BE2C (cell line): ENCODE measurements at regions not wholly inside any gene's neighbourhood (a gene's known extent, or its start where the extent isn't known, plus 50 kb on each side); places are given as distances from the start of the nearest gene placed in this dataset.

ENCODE experiments used
- DNase-seq: peaks from one replicate; pipeline ENCODE4 v3.0.0-alpha.2; 2020
- H3K27me3 ChIP-seq: fragments of 250-450 bp; sonication (Bioruptor Pico); 2 replicates; pipeline ENCODE4 v1.5.1; 2020; ENCODE audit warnings: mild to moderate bottlenecking
- H3K36me3 ChIP-seq: fragments of 250-450 bp; sonication (Bioruptor Pico); 2 replicates; pipeline ENCODE4 v1.5.1; 2020; ENCODE audit warnings: mild to moderate bottlenecking
- H3K4me1 ChIP-seq: fragments of 250-450 bp; sonication (Bioruptor Pico); 2 replicates; pipeline ENCODE4 v1.5.1; 2020
- H3K4me3 ChIP-seq: 2 replicates; pipeline ENCODE4 v1.5.1; 2011; ENCODE audit warnings: low read depth, low read length
- H3K9me3 ChIP-seq: fragments of 250-450 bp; sonication (Bioruptor Pico); 2 replicates; pipeline ENCODE4 v1.5.1; 2020
- TF ChIP-seq, protein P1 (sequence below): IDR thresholded peaks from 2 replicates; pipeline ENCODE4 v1.5.1; 2012; ENCODE audit warnings: mild to moderate bottlenecking, low read depth, low read length

DNA sequence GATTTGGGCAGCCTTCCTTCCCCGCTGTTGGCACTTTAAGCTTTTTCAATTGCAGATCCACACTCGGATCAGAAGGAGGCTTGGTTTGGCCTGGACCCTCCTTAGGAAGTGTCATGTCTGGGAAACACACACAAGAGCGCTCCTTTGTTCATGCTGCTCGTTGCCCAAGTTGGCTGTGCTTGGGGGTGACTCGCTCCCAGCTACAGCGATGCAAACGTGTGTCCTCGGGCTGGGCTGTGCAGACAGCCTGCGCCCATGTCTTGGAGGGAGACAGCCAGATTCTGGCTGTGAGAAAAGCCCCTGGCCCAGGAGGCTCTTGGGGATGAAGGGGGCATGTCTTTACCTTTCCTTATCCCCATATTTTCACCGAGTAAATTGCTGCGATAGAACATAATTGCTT, 665.6 kb upstream of the EEF2KMT start:
- no peak for DNase-seq
- H3K9me3 ChIP-seq: no peaks in the 10 kb centered on the region
- no peaks in the 10 kb centered on the region for H3K36me3 ChIP-seq
- no peaks in the 10 kb centered on the region for H3K4me1 ChIP-seq
- H3K4me3 ChIP-seq: no peak overlapping the region
- TF ChIP-seq, protein P1, sequence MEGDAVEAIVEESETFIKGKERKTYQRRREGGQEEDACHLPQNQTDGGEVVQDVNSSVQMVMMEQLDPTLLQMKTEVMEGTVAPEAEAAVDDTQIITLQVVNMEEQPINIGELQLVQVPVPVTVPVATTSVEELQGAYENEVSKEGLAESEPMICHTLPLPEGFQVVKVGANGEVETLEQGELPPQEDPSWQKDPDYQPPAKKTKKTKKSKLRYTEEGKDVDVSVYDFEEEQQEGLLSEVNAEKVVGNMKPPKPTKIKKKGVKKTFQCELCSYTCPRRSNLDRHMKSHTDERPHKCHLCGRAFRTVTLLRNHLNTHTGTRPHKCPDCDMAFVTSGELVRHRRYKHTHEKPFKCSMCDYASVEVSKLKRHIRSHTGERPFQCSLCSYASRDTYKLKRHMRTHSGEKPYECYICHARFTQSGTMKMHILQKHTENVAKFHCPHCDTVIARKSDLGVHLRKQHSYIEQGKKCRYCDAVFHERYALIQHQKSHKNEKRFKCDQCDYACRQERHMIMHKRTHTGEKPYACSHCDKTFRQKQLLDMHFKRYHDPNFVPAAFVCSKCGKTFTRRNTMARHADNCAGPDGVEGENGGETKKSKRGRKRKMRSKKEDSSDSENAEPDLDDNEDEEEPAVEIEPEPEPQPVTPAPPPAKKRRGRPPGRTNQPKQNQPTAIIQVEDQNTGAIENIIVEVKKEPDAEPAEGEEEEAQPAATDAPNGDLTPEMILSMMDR: no peak
- H3K27me3 ChIP-seq: no peaks in the 10 kb centered on the region

DNA sequence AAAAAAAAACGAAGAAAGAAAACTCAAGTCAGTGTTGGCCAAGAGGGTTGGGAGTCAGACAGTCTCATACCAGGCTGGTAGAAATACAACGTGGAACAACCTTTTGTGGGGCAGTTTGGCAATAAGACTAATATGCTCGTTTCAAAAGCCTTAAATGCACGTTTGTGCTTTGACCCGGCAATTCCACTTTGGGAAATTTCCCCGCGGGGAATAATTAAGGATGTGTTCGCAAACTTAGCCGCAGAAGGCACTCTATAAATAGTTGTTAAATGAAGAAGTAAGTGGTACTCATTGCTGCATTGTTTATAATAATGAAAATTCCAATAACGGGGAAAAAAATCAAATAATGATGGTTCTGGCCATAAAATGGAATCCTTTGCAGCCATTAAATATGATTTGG, 664.8 kb upstream of the EEF2KMT start:
- H3K9me3 ChIP-seq: no peaks in the 10 kb centered on the region
- TF ChIP-seq, protein P1: no peak
- no peaks in the 10 kb centered on the region for H3K4me1 ChIP-seq
- DNase-seq: no peak
- no peaks in the 10 kb centered on the region for H3K27me3 ChIP-seq
- H3K4me3 ChIP-seq: no peak overlapping the region
- H3K36me3 ChIP-seq: no peaks in the 10 kb centered on the region

DNA sequence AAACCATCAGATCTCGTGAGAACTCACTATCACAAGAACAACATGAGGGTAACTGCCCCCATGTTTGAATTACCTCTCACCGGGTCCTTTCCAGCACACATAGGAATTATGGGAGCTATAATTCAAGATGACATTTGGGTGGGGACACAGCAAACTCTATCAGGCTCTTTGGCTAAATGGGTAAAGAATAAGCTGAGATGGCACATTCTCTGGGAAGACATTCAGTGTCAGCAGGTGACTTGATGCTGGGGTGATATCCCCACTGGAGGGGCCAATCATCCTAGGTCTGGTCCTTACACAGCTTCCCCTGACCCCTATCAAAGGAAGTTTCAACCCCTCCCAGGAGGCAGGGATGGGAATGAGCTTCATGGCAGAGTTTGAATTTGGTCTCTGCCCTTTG, 664.0 kb upstream of the EEF2KMT start:
- no peak for DNase-seq
- H3K27me3 ChIP-seq: no peaks in the 10 kb centered on the region
- H3K4me1 ChIP-seq: no peaks in the 10 kb centered on the region
- TF ChIP-seq, protein P1: no peak
- H3K9me3 ChIP-seq: no peaks in the 10 kb centered on the region
- no peak overlapping the region for H3K4me3 ChIP-seq
- H3K36me3 ChIP-seq: no peaks in the 10 kb centered on the region

DNA sequence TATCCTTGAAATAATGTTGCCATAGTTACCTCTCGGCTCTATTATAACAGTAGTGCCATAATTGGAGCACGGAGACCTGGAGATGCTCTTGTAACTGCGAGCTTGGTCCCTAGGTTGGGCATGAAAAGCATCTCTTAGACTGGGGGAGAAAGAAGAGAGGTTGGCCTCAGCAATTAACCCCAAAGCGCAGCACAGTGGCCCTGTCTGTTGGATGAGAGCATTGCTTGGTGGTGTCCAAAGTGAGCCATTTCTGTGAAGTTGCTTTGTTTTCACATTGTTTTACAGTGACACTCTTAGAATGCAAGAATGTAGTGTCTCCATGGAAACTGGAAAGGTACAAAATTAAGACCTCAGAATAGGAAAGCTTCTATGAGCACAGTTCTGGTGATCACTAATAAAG, 660.7 kb upstream of the EEF2KMT start:
- no peaks in the 10 kb centered on the region for H3K9me3 ChIP-seq
- TF ChIP-seq, protein P1: no peak
- no peak for DNase-seq
- no peak overlapping the region for H3K4me3 ChIP-seq
- H3K27me3 ChIP-seq: no peaks in the 10 kb centered on the region
- H3K4me1 ChIP-seq: no peaks in the 10 kb centered on the region
- no peaks in the 10 kb centered on the region for H3K36me3 ChIP-seq

DNA sequence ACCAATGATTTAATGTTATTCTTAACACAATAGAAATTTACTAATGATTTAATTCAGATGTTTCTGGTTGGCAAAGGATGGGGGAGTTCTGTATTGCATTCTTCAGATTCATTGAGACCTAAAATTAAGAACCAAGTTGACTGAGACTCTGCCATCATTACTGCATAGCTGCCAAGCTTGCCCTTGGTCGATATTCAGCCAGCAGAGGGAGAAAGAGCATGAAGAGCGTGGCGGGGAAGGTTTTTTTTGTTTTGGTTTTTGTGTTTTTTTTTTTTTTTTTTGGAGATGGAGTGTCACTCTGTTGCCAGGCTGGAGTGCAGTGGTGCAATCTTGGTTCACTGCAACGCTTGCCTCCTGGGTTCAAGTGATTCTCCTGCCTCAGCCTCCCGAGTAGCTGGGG, 659.4 kb upstream of the EEF2KMT start:
- no peak for DNase-seq
- TF ChIP-seq, protein P1: no peak
- no peak overlapping the region for H3K4me3 ChIP-seq
- H3K9me3 ChIP-seq: no peaks in the 10 kb centered on the region
- H3K27me3 ChIP-seq: no peaks in the 10 kb centered on the region
- no peaks in the 10 kb centered on the region for H3K36me3 ChIP-seq
- no peaks in the 10 kb centered on the region for H3K4me1 ChIP-seq

DNA sequence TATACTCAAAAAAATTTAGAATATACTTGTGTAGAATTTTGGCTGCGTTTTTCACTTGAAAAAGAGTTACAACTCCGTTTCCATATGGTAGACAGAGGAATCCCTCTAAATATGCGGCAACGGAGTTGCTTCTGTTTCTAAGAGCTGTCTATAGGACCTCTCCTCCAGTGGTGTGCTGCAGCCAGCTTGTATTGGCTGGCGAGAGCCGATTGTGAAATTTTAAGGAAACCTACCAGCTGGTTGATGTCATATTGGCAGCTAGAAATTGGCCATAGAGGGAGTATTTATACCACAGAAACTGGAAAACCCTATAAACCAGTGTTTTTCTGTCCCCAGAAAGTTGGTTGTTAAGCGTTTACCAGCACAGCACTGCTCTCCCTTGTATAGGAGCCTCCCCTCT, 655.8 kb upstream of the EEF2KMT start:
- H3K4me1 ChIP-seq: no peaks in the 10 kb centered on the region
- TF ChIP-seq, protein P1: no peak
- H3K9me3 ChIP-seq: no peaks in the 10 kb centered on the region
- H3K4me3 ChIP-seq: no peak overlapping the region
- DNase-seq: no peak
- no peaks in the 10 kb centered on the region for H3K36me3 ChIP-seq
- H3K27me3 ChIP-seq: no peaks in the 10 kb centered on the region
